ENCODE measurements at regions not wholly inside any gene's neighbourhood (a gene's known extent, or its start where the extent isn't known, plus 50 kb on each side); places are given as distances from the start of the nearest gene placed in this dataset.

DNA sequence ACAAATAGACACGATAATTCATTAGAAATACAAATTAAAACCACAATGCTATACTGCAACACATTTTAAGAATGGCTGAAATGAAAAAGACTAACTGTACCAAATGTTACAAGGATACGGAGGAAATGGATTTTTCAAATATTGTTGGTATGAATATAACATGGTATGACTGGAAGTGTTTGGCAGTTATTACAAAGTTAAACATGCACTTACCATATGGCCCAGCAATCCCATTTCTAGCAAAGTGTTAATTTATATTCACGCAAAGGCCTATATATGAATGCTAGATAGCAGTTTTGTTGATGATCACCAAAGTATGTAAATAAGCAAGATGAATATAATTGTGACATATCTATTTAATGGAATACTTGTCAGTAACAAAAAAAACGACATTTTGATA is 497.8 kb upstream of the FSIP2 start:
- Histone ChIP-seq H3K36me3 (ENCODE audit: insufficient read depth, low read length) (no peaks in the 10 kb centered on the region), H3K4me1 (ENCODE audit: insufficient read depth, low read length) (no peaks in the 10 kb centered on the region), H3K4me2 (ENCODE audit: insufficient read depth, low read length) (no peak overlapping the region), H3K27ac (ENCODE audit: low read depth, low read length) (no peak overlapping the region), H3K79me2 (ENCODE audit: insufficient read depth, low read length) (no peaks in the 10 kb centered on the region), H3K27me3 (ENCODE audit: insufficient read depth, low read length) (no peaks in the 10 kb centered on the region), H2AFZ (ENCODE audit: low read length) (no peak overlapping the region), H3K4me3 (ENCODE audit: insufficient read depth, low read length) (no peak overlapping the region), H4K20me1 (ENCODE audit: insufficient read depth, low read length) (no peaks in the 10 kb centered on the region), H3K9me3 (ENCODE audit: low read depth, low read length) (no peaks in the 10 kb centered on the region)
- TF ChIP-seq, protein P1, sequence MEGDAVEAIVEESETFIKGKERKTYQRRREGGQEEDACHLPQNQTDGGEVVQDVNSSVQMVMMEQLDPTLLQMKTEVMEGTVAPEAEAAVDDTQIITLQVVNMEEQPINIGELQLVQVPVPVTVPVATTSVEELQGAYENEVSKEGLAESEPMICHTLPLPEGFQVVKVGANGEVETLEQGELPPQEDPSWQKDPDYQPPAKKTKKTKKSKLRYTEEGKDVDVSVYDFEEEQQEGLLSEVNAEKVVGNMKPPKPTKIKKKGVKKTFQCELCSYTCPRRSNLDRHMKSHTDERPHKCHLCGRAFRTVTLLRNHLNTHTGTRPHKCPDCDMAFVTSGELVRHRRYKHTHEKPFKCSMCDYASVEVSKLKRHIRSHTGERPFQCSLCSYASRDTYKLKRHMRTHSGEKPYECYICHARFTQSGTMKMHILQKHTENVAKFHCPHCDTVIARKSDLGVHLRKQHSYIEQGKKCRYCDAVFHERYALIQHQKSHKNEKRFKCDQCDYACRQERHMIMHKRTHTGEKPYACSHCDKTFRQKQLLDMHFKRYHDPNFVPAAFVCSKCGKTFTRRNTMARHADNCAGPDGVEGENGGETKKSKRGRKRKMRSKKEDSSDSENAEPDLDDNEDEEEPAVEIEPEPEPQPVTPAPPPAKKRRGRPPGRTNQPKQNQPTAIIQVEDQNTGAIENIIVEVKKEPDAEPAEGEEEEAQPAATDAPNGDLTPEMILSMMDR (IDR thresholded peaks at IDR 0.05; ENCODE audit: extremely low read depth, low read depth, low read length), result no peak
- DNase-seq (ENCODE audit: insufficient read length, low spot score, missing footprints), result no peak

DNA sequence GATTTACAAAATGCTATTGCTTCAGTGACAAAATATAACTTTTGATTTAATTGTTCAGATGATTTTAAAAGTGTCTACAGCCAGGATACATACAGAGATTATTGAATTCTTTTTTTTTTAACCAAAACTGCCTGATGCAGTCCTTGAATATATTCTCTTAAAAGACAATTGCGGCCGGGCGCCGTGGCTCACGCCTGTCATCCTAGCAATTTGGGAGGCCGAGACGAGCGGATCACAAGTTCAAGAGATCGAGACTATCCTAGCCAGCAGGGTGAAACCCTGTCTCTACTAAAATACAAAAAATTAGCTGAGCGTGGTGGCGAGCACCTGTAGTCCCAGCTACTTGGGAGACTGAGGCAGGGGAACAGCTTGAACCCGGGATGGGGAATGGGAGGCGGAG is 497.0 kb upstream of the FSIP2 start:
- Histone ChIP-seq H3K36me3 (ENCODE audit: insufficient read depth, low read length) (no peaks in the 10 kb centered on the region), H3K4me2 (ENCODE audit: insufficient read depth, low read length) (no peak overlapping the region), H3K79me2 (ENCODE audit: insufficient read depth, low read length) (no peaks in the 10 kb centered on the region), H2AFZ (ENCODE audit: low read length) (no peak overlapping the region), H3K4me1 (ENCODE audit: insufficient read depth, low read length) (no peaks in the 10 kb centered on the region), H3K4me3 (ENCODE audit: insufficient read depth, low read length) (no peak overlapping the region), H3K9me3 (ENCODE audit: low read depth, low read length) (no peaks in the 10 kb centered on the region), H3K27ac (ENCODE audit: low read depth, low read length) (no peak overlapping the region), H3K27me3 (ENCODE audit: insufficient read depth, low read length) (no peaks in the 10 kb centered on the region), H4K20me1 (ENCODE audit: insufficient read depth, low read length) (no peaks in the 10 kb centered on the region)
- TF ChIP-seq, protein P1 (IDR thresholded peaks at IDR 0.05; ENCODE audit: extremely low read depth, low read depth, low read length), result no peak
- DNase-seq (ENCODE audit: insufficient read length, low spot score, missing footprints), result no peak

DNA sequence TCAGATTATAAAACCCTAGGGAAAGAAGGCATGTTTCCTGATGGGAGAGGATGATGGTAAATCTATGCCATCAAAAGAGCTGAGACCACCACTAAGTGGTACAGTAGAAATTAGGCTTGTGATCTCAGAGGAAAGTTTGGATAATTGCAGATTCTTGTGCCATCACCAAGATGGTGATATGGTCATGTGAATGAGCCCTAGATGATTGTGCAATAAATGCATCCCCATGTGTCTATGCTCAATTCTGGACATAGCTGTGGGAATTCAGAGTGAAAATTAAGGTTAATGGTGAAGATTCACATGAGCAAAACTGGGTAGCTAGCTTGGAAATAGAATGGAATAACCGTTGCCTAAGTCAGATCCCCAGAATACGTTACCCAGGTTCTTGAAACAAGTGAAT is 496.1 kb upstream of the FSIP2 start:
- Histone ChIP-seq H3K9me3 (ENCODE audit: low read depth, low read length) (no peaks in the 10 kb centered on the region), H2AFZ (ENCODE audit: low read length) (no peak overlapping the region), H3K36me3 (ENCODE audit: insufficient read depth, low read length) (no peaks in the 10 kb centered on the region), H3K4me3 (ENCODE audit: insufficient read depth, low read length) (no peak overlapping the region), H4K20me1 (ENCODE audit: insufficient read depth, low read length) (no peaks in the 10 kb centered on the region), H3K27me3 (ENCODE audit: insufficient read depth, low read length) (no peaks in the 10 kb centered on the region), H3K79me2 (ENCODE audit: insufficient read depth, low read length) (no peaks in the 10 kb centered on the region), H3K4me1 (ENCODE audit: insufficient read depth, low read length) (no peaks in the 10 kb centered on the region), H3K27ac (ENCODE audit: low read depth, low read length) (no peak overlapping the region), H3K4me2 (ENCODE audit: insufficient read depth, low read length) (no peak overlapping the region)
- no peak for DNase-seq (ENCODE audit: insufficient read length, low spot score, missing footprints)
- TF ChIP-seq, protein P1 (IDR thresholded peaks at IDR 0.05; ENCODE audit: extremely low read depth, low read depth, low read length), result no peak

DNA sequence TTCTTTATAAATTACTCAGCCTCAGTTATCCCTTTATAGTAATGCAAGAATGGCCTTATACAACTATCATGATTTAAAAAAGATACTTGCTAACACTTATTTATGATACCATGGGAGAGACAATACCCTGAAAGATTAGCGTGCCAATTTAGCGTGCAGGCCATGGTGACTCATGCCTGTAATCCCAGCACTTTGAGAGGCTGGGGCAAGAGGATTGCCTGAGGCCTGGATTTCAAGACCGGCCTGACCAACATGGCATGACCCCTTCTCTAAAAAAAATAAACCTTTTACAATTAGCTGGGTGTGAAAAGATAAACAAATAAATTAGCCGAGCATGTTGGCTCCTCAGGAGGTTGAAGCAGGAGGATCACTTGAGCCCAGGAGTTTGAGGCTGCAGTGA is 493.4 kb upstream of the FSIP2 start:
- no peak overlapping the region for H2AFZ ChIP-seq (ENCODE audit: low read length)
- no peak overlapping the region for H3K27ac ChIP-seq (ENCODE audit: low read depth, low read length)
- H3K36me3 ChIP-seq (ENCODE audit: insufficient read depth, low read length), result no peaks in the 10 kb centered on the region
- no peak overlapping the region for H3K4me2 ChIP-seq (ENCODE audit: insufficient read depth, low read length)
- H3K9me3 ChIP-seq (ENCODE audit: low read depth, low read length), result no peaks in the 10 kb centered on the region
- H4K20me1 ChIP-seq (ENCODE audit: insufficient read depth, low read length), result no peaks in the 10 kb centered on the region
- no peaks in the 10 kb centered on the region for H3K4me1 ChIP-seq (ENCODE audit: insufficient read depth, low read length)
- no peaks in the 10 kb centered on the region for H3K79me2 ChIP-seq (ENCODE audit: insufficient read depth, low read length)
- H3K27me3 ChIP-seq (ENCODE audit: insufficient read depth, low read length), result no peaks in the 10 kb centered on the region
- TF ChIP-seq, protein P1 (IDR thresholded peaks at IDR 0.05; ENCODE audit: extremely low read depth, low read depth, low read length), result no peak
- no peak for DNase-seq (ENCODE audit: insufficient read length, low spot score, missing footprints)
- H3K4me3 ChIP-seq (ENCODE audit: insufficient read depth, low read length), result no peak overlapping the region
